Sigmoid colon (tissue), 6 donors: ENCODE measurements at regions not wholly inside any gene's neighbourhood (a gene's known extent, or its start where the extent isn't known, plus 50 kb on each side); places are given as distances from the start of the nearest gene placed in this dataset.

Experiments
- DNase-seq: peaks from one replicate; pipeline ENCODE4 v3.0.0-alpha.2; 2019
- H3K27ac ChIP-seq, 4 donors: fragments of 200-600 bp; sonication (generic); one replicate each; pipeline ENCODE4 v1.5.1; 2016 to 2019; ENCODE audit warnings: mild to moderate bottlenecking in 1 of 4
- H3K27me3 ChIP-seq, 3 donors: fragments of 200-600 bp; sonication (generic); one replicate each; pipeline ENCODE4 v1.5.1; 2019; ENCODE audit warnings: mild to moderate bottlenecking in 1 of 3
- H3K36me3 ChIP-seq, 4 donors: fragments of 200-600 bp; sonication (generic); one replicate each; pipeline ENCODE4 v1.5.1; 2016 to 2019
- H3K4me1 ChIP-seq, 4 donors: fragments of 200-600 bp; sonication (generic); one replicate each; pipeline ENCODE4 v1.5.1; 2017 to 2019
- H3K4me3 ChIP-seq, 4 donors: fragments of 200-600 bp; sonication (generic); one replicate each; pipeline ENCODE4 v1.5.1; 2017 to 2019; ENCODE audit warnings: mild to moderate bottlenecking in 2 of 4, moderate library complexity in 1 of 4
- H3K9me3 ChIP-seq, 4 donors: fragments of 200-600 bp in 3 of 4; sonication (generic) in 3 of 4; one replicate each; pipeline versions ENCODE4 v1.5.1 to v1.6.1; 2013 to 2019
- CTCF ChIP-seq, 4 experiments: fragments of 450-650 bp in 3 of 4; fragments of 200-600 bp in 1 of 4; IDR thresholded peaks; one replicate each; pipeline ENCODE4 v1.5.1; 2016 to 2019; ENCODE audit warnings: antibody characterized with exemption in 4 of 4, mild to moderate bottlenecking in 3 of 4, moderate library complexity in 2 of 4
- EP300 ChIP-seq, 4 donors: sonication (generic); formaldehyde crosslinking; IDR thresholded peaks; one replicate each; pipeline ENCODE4 v1.6.1; 2017; ENCODE audit warnings: antibody characterized with exemption in 4 of 4
- POLR2A ChIP-seq, 2 donors: fragments of 450-650 bp; IDR thresholded peaks; one replicate each; pipeline ENCODE4 v1.6.1; 2016; ENCODE audit warnings: antibody characterized with exemption in 2 of 2, mild to moderate bottlenecking in 2 of 2, moderate library complexity in 2 of 2
- POLR2AphosphoS5 ChIP-seq, 4 donors: sonication (generic); formaldehyde crosslinking; IDR thresholded peaks; one replicate each; pipeline ENCODE4 v1.6.1; 2017; ENCODE audit warnings: antibody characterized with exemption in 4 of 4
- WGBS, 2 donors: extraction: QIAGEN DNeasy Blood & Tissue Kit; methylation state at CpG; one replicate each; pipeline ENCODE4 v1.1.7; 2013; 5-methylcytosine and 5-hydroxymethylcytosine counted together
- intact Hi-C: fragments of 100-400 bp; cut with DNase I; formaldehyde crosslinking; loops from one replicate; pipeline ENCODE4 v1.15.1; 2023
- donor health status: healthy with polysubstance abuse.
- donor health status: healthy.

- Histone ChIP-seq H3K27me3 (no peaks in the 10 kb centered on the region), H3K9me3 (no peaks in the 10 kb centered on the region), H3K4me3 (no peak overlapping the region), H3K4me1 (no peaks in the 10 kb centered on the region), H3K27ac (no peak overlapping the region), H3K36me3 (no peaks in the 10 kb centered on the region)
- DNase-seq: no peak
- intact Hi-C loops: no loop called here
- TF ChIP-seq CTCF (IDR thresholded peaks at IDR 0.05): no peak
- no peak for TF ChIP-seq POLR2A (IDR thresholded peaks at IDR 0.05)
- TF ChIP-seq EP300 (IDR thresholded peaks at IDR 0.05): no peak
- TF ChIP-seq POLR2AphosphoS5 (IDR thresholded peaks at IDR 0.05): no peak
- 61 to 81% methylated on average over 10 of the region's 10 CpGs for WGBS, 2 donors
These were observed 375.6 kb downstream of the SFMBT2 start for GRCh38 chr10:7035126-7035761.

- no peak for TF ChIP-seq EP300 (IDR thresholded peaks at IDR 0.05)
- TF ChIP-seq CTCF (IDR thresholded peaks at IDR 0.05): no peak
- TF ChIP-seq POLR2AphosphoS5 (IDR thresholded peaks at IDR 0.05): no peak
- TF ChIP-seq POLR2A (IDR thresholded peaks at IDR 0.05): no peak
- WGBS, 2 donors: 56 to 82% methylated on average over 1 of the region's 1 CpG
- Histone ChIP-seq H3K9me3 (no peaks in the 10 kb centered on the region), H3K36me3 (no peaks in the 10 kb centered on the region), H3K4me1 (no peaks in the 10 kb centered on the region), H3K27ac (no peak overlapping the region), H3K27me3 (no peaks in the 10 kb centered on the region), H3K4me3 (no peak overlapping the region)
- intact Hi-C loops: no loop called here
- no peak for DNase-seq
These were observed 377.8 kb downstream of the SFMBT2 start for GRCh38 chr10:7033031-7033430.

- WGBS, 2 donors: 83 to 90% methylated on average over 5 of the region's 5 CpGs
- Histone ChIP-seq H3K27me3 (no peaks in the 10 kb centered on the region), H3K36me3 (no peaks in the 10 kb centered on the region), H3K4me1 (no peaks in the 10 kb centered on the region), H3K9me3 (no peaks in the 10 kb centered on the region), H3K27ac (no peak overlapping the region), H3K4me3 (no peak overlapping the region)
- TF ChIP-seq POLR2A (IDR thresholded peaks at IDR 0.05) (no peak), CTCF (IDR thresholded peaks at IDR 0.05) (no peak), POLR2AphosphoS5 (IDR thresholded peaks at IDR 0.05) (no peak), EP300 (IDR thresholded peaks at IDR 0.05) (no peak)
- intact Hi-C loops: no loop called here
- DNase-seq: no peak
These were observed 380.5 kb downstream of the SFMBT2 start for GRCh38 chr10:7030134-7030855.

DNA sequence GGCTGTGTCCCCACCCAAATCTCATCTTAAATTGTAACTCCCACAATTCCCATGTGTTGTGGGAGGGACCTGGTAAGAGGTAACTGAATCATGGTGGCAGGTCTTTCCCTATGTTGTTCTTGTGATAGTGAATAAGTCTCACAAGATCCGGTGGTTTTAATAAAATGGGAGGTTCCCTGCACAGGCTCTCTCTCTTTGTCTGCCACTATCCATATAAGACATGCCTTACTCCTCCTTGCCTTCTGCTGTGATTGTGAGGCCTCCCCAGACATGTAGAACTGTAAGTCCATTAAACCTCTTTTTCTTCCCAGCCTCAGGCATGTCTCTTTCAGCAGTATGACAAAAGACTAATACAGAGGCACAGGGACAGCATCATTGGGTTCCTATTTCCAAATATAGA lies 381.2 kb downstream of the SFMBT2 start:
- H3K9me3 ChIP-seq: no peaks in the 10 kb centered on the region
- no peak overlapping the region for H3K27ac ChIP-seq
- TF ChIP-seq CTCF (IDR thresholded peaks at IDR 0.05) (no peak), POLR2AphosphoS5 (IDR thresholded peaks at IDR 0.05) (no peak), POLR2A (IDR thresholded peaks at IDR 0.05) (no peak), EP300 (IDR thresholded peaks at IDR 0.05) (no peak)
- no peaks in the 10 kb centered on the region for H3K36me3 ChIP-seq
- intact Hi-C loops: no loop called here
- WGBS, 2 donors: 43 to 44% methylated on average over 1 of the region's 1 CpG
- no peak for DNase-seq
- H3K27me3 ChIP-seq: no peaks in the 10 kb centered on the region
- H3K4me1 ChIP-seq: no peaks in the 10 kb centered on the region
- H3K4me3 ChIP-seq: no peak overlapping the region
